WTC11 (cell line): ENCODE measurements at regions not wholly inside any gene's neighbourhood (a gene's known extent, or its start where the extent isn't known, plus 50 kb on each side); places are given as distances from the start of the nearest gene placed in this dataset.

Experiments
- ATAC-seq: fragments of 200-7000 bp; cut with Tn5 transposase; 2 replicates; pipeline ENCODE4 v1.10.0; 2021; ENCODE audit warnings: mild to moderate bottlenecking, moderate library complexity
- CTCF ChIA-PET: fragments of 300-600 bp; sonication (Branson Sonifier 250); formaldehyde crosslinking; loops from one replicate; lab custom pipeline; 2021; ENCODE audit warnings: antibody characterized with exemption; lab: Charles Lee
- POLR2A ChIA-PET: fragments of 350-600 bp; sonication (Branson Sonifier 250); formaldehyde crosslinking; loops from one replicate; lab custom pipeline; 2021; ENCODE audit warnings: antibody characterized with exemption; lab: Charles Lee
- DNase-seq: peaks from one replicate; pipeline ENCODE4 v3.0.0; 2021; ENCODE audit warnings: low spot score
- H3K27ac Mint-ChIP-seq: 2 replicates; pipeline ENCODE4 v1.8.0; 2021; ENCODE audit warnings: mixed read lengths
- H3K27me3 Mint-ChIP-seq: 2 replicates; pipeline ENCODE4 v1.8.0; 2021; ENCODE audit warnings: low read depth, mild to moderate bottlenecking, moderate library complexity, mixed read lengths
- H3K36me3 Mint-ChIP-seq: 2 replicates; pipeline ENCODE4 v1.8.0; 2021; ENCODE audit warnings: mixed read lengths
- H3K4me1 Mint-ChIP-seq: 2 replicates; pipeline ENCODE4 v1.8.0; 2022; ENCODE audit warnings: mixed read lengths
- H3K4me3 Mint-ChIP-seq: 2 replicates; pipeline ENCODE4 v1.8.0; 2021; ENCODE audit warnings: mild to moderate bottlenecking, moderate library complexity, mixed read lengths
- H3K9me3 Mint-ChIP-seq: 2 replicates; pipeline ENCODE4 v1.8.0; 2021; ENCODE audit warnings: mixed read lengths
- ATF2 ChIP-seq: sonication (generic); formaldehyde crosslinking; IDR thresholded peaks from 2 replicates; pipeline ENCODE4 v1.8.1; 2022; ENCODE audit warnings: low read depth, missing genetic modification reagents, borderline replicate concordance
- CBFB ChIP-seq: sonication (generic); formaldehyde crosslinking; IDR thresholded peaks from 2 replicates; pipeline ENCODE4 v1.8.1; 2022; ENCODE audit warnings: mild to moderate bottlenecking, low read depth, missing genetic modification reagents
- CREB1 ChIP-seq: sonication (generic); formaldehyde crosslinking; IDR thresholded peaks from 2 replicates; pipeline ENCODE4 v1.8.0; 2023; ENCODE audit warnings: mild to moderate bottlenecking, missing genetic modification reagents
- ETV6 ChIP-seq: sonication (generic); formaldehyde crosslinking; IDR thresholded peaks from 2 replicates; pipeline ENCODE4 v1.8.1; 2022; ENCODE audit warnings: mild to moderate bottlenecking, missing genetic modification reagents
- FOXJ3 ChIP-seq: sonication (generic); formaldehyde crosslinking; IDR thresholded peaks from 2 replicates; pipeline ENCODE4 v1.9.0; 2021; ENCODE audit warnings: missing genetic modification reagents, mild to moderate bottlenecking, borderline replicate concordance
- GABPB1 ChIP-seq: sonication (generic); formaldehyde crosslinking; IDR thresholded peaks from 2 replicates; pipeline ENCODE4 v1.8.1; 2023; ENCODE audit warnings: mild to moderate bottlenecking, missing genetic modification reagents
- GTF2I ChIP-seq: fragments of 250-450 bp; sonication (Bioruptor Pico); conservative IDR thresholded peaks from 2 replicates; pipeline ENCODE4 v1.4.0; 2021; ENCODE audit warnings: mild to moderate bottlenecking
- IRF1 ChIP-seq: sonication (generic); formaldehyde crosslinking; IDR thresholded peaks from 2 replicates; pipeline ENCODE4 v1.8.0; 2023; ENCODE audit warnings: missing genetic modification reagents
- MXD4 ChIP-seq: fragments of 250-450 bp; sonication (Bioruptor Pico); IDR thresholded peaks from 2 replicates; pipeline ENCODE4 v1.8.0; 2021; ENCODE audit warnings: mild to moderate bottlenecking, moderate library complexity, borderline replicate concordance
- NFYB ChIP-seq: sonication (generic); formaldehyde crosslinking; conservative IDR thresholded peaks from 2 replicates; pipeline ENCODE4 v1.8.0; 2022; ENCODE audit warnings: low read depth, missing genetic modification reagents
- NR1H2 ChIP-seq: sonication (generic); formaldehyde crosslinking; IDR thresholded peaks from 2 replicates; pipeline ENCODE4 v1.9.0; 2021; ENCODE audit warnings: mild to moderate bottlenecking, moderate library complexity, missing genetic modification reagents
- PREB ChIP-seq: sonication (generic); formaldehyde crosslinking; IDR thresholded peaks from 2 replicates; pipeline ENCODE4 v1.8.1; 2022; ENCODE audit warnings: mild to moderate bottlenecking, missing genetic modification reagents, moderate library complexity, borderline replicate concordance
- RORB ChIP-seq: fragments of 250-450 bp; sonication (Bioruptor Pico); IDR thresholded peaks from 2 replicates; pipeline ENCODE4 v1.9.0; 2021; ENCODE audit warnings: mild to moderate bottlenecking
- TCF7 ChIP-seq: sonication (generic); formaldehyde crosslinking; IDR thresholded peaks from 2 replicates; pipeline ENCODE4 v1.8.0; 2022; ENCODE audit warnings: mild to moderate bottlenecking, low read depth, missing genetic modification reagents, moderate library complexity
- TP53 ChIP-seq: sonication (generic); formaldehyde crosslinking; IDR thresholded peaks from 2 replicates; pipeline ENCODE4 v1.8.1; 2023; ENCODE audit warnings: mild to moderate bottlenecking, missing genetic modification reagents
- ZBTB21 ChIP-seq: sonication (generic); formaldehyde crosslinking; IDR thresholded peaks from 2 replicates; pipeline ENCODE4 v1.8.1; 2023; ENCODE audit warnings: mild to moderate bottlenecking, missing genetic modification reagents, borderline replicate concordance
- ZNF121 ChIP-seq: sonication (generic); formaldehyde crosslinking; IDR thresholded peaks from 2 replicates; pipeline ENCODE4 v1.8.0; 2023; ENCODE audit warnings: missing genetic modification reagents
- ZNF232 ChIP-seq: sonication (generic); formaldehyde crosslinking; IDR thresholded peaks from 2 replicates; pipeline ENCODE4 v1.8.0; 2022; ENCODE audit warnings: mild to moderate bottlenecking, missing genetic modification reagents
- ZNF317 ChIP-seq: sonication (generic); formaldehyde crosslinking; IDR thresholded peaks from 2 replicates; pipeline ENCODE4 v1.8.1; 2023; ENCODE audit warnings: low read depth, mild to moderate bottlenecking, moderate library complexity, missing genetic modification reagents, borderline replicate concordance
- TF ChIP-seq, protein P1 (sequence below): sonication (generic); formaldehyde crosslinking; IDR thresholded peaks from 2 replicates; pipeline ENCODE4 v1.8.1; 2023; ENCODE audit warnings: mild to moderate bottlenecking, missing genetic modification reagents, borderline replicate concordance
- TF ChIP-seq, protein P2 (sequence below): sonication (generic); formaldehyde crosslinking; IDR thresholded peaks from 2 replicates; pipeline ENCODE4 v1.8.1; 2023; ENCODE audit warnings: mild to moderate bottlenecking, missing genetic modification reagents
- TF ChIP-seq, protein P3 (sequence below): sonication (generic); formaldehyde crosslinking; IDR thresholded peaks from 2 replicates; pipeline ENCODE4 v1.8.1; 2023; ENCODE audit warnings: mild to moderate bottlenecking, missing genetic modification reagents, moderate library complexity

- TF ChIP-seq, protein P1, sequence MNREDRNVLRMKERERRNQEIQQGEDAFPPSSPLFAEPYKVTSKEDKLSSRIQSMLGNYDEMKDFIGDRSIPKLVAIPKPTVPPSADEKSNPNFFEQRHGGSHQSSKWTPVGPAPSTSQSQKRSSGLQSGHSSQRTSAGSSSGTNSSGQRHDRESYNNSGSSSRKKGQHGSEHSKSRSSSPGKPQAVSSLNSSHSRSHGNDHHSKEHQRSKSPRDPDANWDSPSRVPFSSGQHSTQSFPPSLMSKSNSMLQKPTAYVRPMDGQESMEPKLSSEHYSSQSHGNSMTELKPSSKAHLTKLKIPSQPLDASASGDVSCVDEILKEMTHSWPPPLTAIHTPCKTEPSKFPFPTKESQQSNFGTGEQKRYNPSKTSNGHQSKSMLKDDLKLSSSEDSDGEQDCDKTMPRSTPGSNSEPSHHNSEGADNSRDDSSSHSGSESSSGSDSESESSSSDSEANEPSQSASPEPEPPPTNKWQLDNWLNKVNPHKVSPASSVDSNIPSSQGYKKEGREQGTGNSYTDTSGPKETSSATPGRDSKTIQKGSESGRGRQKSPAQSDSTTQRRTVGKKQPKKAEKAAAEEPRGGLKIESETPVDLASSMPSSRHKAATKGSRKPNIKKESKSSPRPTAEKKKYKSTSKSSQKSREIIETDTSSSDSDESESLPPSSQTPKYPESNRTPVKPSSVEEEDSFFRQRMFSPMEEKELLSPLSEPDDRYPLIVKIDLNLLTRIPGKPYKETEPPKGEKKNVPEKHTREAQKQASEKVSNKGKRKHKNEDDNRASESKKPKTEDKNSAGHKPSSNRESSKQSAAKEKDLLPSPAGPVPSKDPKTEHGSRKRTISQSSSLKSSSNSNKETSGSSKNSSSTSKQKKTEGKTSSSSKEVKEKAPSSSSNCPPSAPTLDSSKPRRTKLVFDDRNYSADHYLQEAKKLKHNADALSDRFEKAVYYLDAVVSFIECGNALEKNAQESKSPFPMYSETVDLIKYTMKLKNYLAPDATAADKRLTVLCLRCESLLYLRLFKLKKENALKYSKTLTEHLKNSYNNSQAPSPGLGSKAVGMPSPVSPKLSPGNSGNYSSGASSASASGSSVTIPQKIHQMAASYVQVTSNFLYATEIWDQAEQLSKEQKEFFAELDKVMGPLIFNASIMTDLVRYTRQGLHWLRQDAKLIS (CRISPR knock-in tag) = no peak
Measured at GRCh38 chr3:152754303-152754702, 80.6 kb upstream of the P2RY1 start (continued).

GRCh38 chr3:152756807-152757206 is 78.1 kb upstream of the P2RY1 start:
- DNase-seq (no peak), ATAC-seq (no peak)
- no peaks in the 10 kb centered on the region for H3K27me3 Mint-ChIP-seq
- no peak for TF ChIP-seq CREB1 (CRISPR knock-in tag)
- no peak overlapping the region for H3K4me3 Mint-ChIP-seq
- H3K4me1 Mint-ChIP-seq = peaks cover 12% of the 10 kb centered on the region
- ChIA-PET POLR2A (no interaction called here), CTCF (no interaction called here)
- no peaks in the 10 kb centered on the region for H3K9me3 Mint-ChIP-seq
- no peaks in the 10 kb centered on the region for H3K36me3 Mint-ChIP-seq
- no peak overlapping the region for H3K27ac Mint-ChIP-seq

DNA sequence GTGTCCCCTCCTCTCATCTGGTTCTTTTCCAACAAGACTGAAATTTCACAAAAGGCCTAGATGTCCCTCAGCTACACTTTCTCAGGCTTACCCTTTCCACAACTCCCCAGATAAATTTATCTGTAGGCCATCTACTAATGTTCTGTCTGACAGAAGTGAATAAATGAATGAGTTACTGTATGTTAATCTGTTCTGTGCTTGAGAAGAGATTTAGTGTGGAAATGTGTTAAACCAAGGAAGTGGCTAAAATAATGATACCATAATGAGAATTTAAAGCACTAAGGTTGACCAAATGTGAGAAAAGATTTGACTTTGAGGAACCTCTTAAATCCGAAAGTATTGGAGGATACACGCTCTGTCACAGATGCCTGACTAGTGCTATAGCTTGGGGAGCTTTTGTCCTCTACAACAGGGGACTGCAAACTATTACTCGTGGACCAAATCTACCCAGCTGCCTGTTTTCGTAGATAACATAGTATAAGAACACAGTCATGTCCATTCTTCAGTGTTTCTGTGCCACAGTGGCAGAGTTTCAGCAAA is 74.8 kb upstream of the P2RY1 start:
- peaks cover 9% of the 10 kb centered on the region for H3K36me3 Mint-ChIP-seq
- ChIA-PET POLR2A (no interaction called here), CTCF (no interaction called here)
- H3K9me3 Mint-ChIP-seq = peaks cover 15% of the 10 kb centered on the region
- H3K27me3 Mint-ChIP-seq = no peaks in the 10 kb centered on the region
- H3K4me3 Mint-ChIP-seq = no peak overlapping the region
- ATAC-seq = no peak
- peaks cover 12% of the 10 kb centered on the region for H3K4me1 Mint-ChIP-seq
- DNase-seq = no peak
- H3K27ac Mint-ChIP-seq = no peak overlapping the region
- TF ChIP-seq FOXJ3 (CRISPR knock-in tag) (no peak), ZNF121 (CRISPR knock-in tag) (no peak), TP53 (CRISPR knock-in tag) (no peak), ETV6 (CRISPR knock-in tag) (no peak), ATF2 (CRISPR knock-in tag) (no peak), GABPB1 (CRISPR knock-in tag) (no peak), ZBTB21 (CRISPR knock-in tag) (no peak), NFYB (CRISPR knock-in tag) (no peak), PREB (CRISPR knock-in tag) (no peak), CBFB (CRISPR knock-in tag) (no peak), TCF7 (no peak), RORB (CRISPR knock-in tag) (no peak), NR1H2 (CRISPR knock-in tag) (no peak), IRF1 (no peak), GTF2I (CRISPR knock-in tag) (no peak), ZNF232 (CRISPR knock-in tag) (no peak), MXD4 (CRISPR knock-in tag) (no peak), ZNF317 (CRISPR knock-in tag) (no peak)
- TF ChIP-seq, protein P2, sequence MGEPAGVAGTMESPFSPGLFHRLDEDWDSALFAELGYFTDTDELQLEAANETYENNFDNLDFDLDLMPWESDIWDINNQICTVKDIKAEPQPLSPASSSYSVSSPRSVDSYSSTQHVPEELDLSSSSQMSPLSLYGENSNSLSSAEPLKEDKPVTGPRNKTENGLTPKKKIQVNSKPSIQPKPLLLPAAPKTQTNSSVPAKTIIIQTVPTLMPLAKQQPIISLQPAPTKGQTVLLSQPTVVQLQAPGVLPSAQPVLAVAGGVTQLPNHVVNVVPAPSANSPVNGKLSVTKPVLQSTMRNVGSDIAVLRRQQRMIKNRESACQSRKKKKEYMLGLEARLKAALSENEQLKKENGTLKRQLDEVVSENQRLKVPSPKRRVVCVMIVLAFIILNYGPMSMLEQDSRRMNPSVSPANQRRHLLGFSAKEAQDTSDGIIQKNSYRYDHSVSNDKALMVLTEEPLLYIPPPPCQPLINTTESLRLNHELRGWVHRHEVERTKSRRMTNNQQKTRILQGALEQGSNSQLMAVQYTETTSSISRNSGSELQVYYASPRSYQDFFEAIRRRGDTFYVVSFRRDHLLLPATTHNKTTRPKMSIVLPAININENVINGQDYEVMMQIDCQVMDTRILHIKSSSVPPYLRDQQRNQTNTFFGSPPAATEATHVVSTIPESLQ (CRISPR knock-in tag) = no peak
- TF ChIP-seq, protein P3, sequence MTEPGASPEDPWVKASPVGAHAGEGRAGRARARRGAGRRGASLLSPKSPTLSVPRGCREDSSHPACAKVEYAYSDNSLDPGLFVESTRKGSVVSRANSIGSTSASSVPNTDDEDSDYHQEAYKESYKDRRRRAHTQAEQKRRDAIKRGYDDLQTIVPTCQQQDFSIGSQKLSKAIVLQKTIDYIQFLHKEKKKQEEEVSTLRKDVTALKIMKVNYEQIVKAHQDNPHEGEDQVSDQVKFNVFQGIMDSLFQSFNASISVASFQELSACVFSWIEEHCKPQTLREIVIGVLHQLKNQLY (CRISPR knock-in tag) = no peak
